H1 (cell line): ENCODE measurements at regions not wholly inside any gene's neighbourhood (a gene's known extent, or its start where the extent isn't known, plus 50 kb on each side); places are given as distances from the start of the nearest gene placed in this dataset.

ENCODE experiments used
- GTF2F1 ChIP-seq: IDR thresholded peaks from 2 replicates; pipeline ENCODE4 v1.6.1; 2012; ENCODE audit warnings: low read depth, low read length, improper control_type of control experiment, borderline replicate concordance
- HDAC2 ChIP-seq, 2 experiments: fragments of 300-600 bp in 1 of 2; sonication (generic) in 1 of 2; IDR thresholded peaks; 2 replicates each; pipeline ENCODE4 v1.6.1; 2011 to 2012; ENCODE audit warnings: low read depth in 2 of 2, low read length in 2 of 2, mild to moderate bottlenecking in 2 of 2, moderate library complexity in 2 of 2, borderline replicate concordance in 1 of 2, inconsistent platforms in 1 of 2
- HDAC6 ChIP-seq: IDR thresholded peaks from one replicate; pipeline ENCODE4 v1.7.1; 2012; ENCODE audit warnings: low read depth, mild to moderate bottlenecking, inconsistent platforms, low read length, moderate library complexity

- no peak for TF ChIP-seq HDAC2 (IDR thresholded peaks at IDR 0.05; ENCODE audit: borderline replicate concordance in 1 of 2, low read depth in 2 of 2, low read length in 2 of 2)
- TF ChIP-seq GTF2F1 = no peak
- no peak for TF ChIP-seq HDAC6
Observed at GRCh38 chr7:130986261-130986690, 252.3 kb upstream of the KLF14 start (continued).
